Stimulated activated CD8-positive, alpha-beta memory T cell treated with anti-CD3 and anti-CD28 coated beads, Interleukin-12 subunit alpha, Interleukin-12 subunit beta, amount 100 ng/mL, for 24 hours (primary cell): ENCODE measurements at regions not wholly inside any gene's neighbourhood (a gene's known extent, or its start where the extent isn't known, plus 50 kb on each side); places are given as distances from the start of the nearest gene placed in this dataset.
"Not testable (repeated sequence)": the region's sequence is repeated elsewhere in the genome, so short reads cannot be mapped to it uniquely, and the experiment has no call there.

ENCODE experiments used
- DNase-seq: peaks from one replicate; pipeline ENCODE4 v3.0.0-alpha.2; 2020; ENCODE audit errors: extremely low read depth

- no peak for DNase-seq
Measured at GRCh38 chr17:34474706-34475105, 104.7 kb upstream of the TMEM132E start.

DNA sequence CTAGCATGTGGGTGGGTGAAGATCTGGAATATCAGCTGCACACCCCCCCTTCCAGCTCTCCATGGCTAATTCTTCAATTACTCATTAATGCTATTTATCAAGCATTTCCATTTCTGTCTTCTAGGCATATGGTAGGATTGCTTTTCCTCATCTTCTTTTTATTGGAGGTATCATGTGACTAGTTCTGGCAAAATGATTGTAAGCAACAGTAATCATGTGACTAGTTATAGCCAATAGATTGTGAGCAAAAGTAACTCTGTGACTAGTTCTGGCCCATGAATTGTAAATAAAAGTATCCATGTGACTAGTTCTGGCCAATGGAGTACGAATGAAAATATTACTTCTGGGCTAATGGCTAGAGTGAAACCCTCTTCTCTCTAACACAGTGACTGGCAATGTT, 107.0 kb upstream of the TMEM132E start:
- DNase-seq = no peak

DNA sequence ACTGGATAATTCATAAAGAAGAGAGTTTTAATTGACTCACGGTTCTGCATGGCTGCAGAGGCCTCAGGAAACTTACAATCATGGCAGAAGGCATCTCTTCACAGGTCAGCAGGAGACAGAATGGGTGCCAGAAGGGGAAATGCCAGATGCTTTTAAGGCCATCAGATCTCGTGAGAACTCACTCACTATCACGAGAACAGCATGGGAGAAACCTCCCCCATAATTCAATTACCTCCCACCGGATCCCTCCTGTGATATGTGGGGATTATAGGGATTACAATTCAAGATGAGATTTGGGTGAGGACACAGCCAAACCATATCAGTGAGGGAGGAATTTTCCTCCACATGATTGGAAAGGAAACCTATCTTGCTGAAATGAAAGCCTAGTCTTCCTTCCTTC, 108.1 kb upstream of the TMEM132E start:
- DNase-seq = not testable (repeated sequence)

DNA sequence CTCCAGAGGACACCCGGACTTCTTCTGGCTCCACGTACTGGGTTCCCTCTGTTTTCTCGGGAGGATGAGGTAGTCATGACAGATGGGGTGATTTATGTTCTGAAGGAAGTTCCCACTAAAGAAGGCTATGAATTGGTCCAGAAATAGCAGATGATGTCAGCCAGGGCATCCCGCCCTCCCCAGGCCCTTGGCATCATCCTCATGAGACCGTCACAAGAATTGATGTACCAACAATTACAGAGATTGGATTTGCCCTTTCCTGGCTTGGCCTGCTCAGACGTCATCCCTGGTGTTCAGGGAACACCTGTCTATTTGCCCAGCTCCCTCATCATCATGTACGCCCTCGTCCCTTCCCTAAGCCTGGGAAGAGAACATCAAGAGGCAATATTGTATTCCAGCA, 102.8 kb upstream of the CCL1 start:
- DNase-seq = no peak

DNA sequence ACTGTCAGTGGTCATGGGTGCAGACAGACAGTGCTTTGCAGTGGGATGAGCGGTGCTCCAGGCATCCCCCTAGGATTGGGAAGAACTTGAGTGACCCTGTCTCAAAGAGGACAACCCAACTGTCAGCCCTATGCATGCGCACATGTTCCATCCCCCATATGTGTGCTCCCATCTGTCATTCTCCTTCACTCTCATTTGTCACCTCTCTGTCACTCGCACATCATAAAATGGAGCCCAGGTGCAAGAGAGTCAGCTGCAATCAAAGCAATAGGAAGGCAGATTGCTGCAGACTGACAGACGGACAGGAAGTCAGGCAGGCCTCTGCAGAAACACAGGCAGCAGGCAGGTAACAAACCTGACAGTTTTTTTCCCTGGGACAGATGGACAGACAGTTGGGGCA, 101.8 kb upstream of the CCL1 start:
- no peak for DNase-seq

GRCh38 chr17:34458266-34458665, 95.2 kb upstream of the CCL1 start:
- no peak for DNase-seq

GRCh38 chr17:34456121-34456520, 93.1 kb upstream of the CCL1 start:
- no peak for DNase-seq

- DNase-seq = no peak
Measured at GRCh38 chr17:34452769-34453168, 89.7 kb upstream of the CCL1 start.

DNA sequence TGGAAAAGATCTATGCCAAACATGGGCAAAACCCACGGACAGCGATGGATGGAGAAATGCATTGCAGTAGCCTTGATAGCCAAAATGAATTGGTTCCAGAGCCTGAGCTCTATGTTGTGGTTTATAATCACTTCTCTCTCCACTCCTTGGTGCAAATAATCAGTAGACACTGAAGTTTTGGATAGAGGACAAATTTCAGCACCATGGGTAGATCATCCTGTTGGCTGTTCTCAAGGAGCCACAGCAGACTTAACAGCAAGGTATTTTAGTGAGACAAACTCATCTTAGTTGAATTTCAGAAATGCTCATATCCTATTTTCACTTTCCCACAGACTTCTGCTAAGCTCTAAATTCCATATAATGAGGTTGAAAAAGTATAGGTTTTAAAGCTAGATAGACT, 88.3 kb upstream of the CCL1 start:
- DNase-seq = no peak

DNA sequence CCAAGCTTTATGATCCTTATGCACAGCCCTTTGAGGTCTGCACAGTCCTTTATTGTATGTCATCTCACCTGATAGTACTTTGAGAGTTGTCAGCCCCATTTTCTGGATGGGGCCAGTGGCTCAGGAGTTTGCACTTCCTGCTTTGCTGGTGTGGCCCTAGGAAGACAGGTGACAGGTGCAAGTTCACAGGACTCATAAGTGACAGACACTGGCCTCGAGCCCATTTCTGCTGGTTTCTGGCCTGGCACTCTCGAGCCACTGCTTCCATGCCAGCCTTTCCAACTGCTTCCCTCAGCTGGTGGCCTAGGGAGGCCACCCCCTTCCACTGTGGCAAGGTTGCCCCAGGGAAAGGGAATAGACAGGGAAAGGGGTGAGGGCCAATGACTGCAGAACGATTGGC, 84.4 kb upstream of the CCL1 start:
- DNase-seq = no peak

- DNase-seq = no peak
Measured at GRCh38 chr17:34445101-34445500, 82.1 kb upstream of the CCL1 start.

GRCh38 chr17:34443619-34444469, 80.8 kb upstream of the CCL1 start:
- DNase-seq = no peak

DNA sequence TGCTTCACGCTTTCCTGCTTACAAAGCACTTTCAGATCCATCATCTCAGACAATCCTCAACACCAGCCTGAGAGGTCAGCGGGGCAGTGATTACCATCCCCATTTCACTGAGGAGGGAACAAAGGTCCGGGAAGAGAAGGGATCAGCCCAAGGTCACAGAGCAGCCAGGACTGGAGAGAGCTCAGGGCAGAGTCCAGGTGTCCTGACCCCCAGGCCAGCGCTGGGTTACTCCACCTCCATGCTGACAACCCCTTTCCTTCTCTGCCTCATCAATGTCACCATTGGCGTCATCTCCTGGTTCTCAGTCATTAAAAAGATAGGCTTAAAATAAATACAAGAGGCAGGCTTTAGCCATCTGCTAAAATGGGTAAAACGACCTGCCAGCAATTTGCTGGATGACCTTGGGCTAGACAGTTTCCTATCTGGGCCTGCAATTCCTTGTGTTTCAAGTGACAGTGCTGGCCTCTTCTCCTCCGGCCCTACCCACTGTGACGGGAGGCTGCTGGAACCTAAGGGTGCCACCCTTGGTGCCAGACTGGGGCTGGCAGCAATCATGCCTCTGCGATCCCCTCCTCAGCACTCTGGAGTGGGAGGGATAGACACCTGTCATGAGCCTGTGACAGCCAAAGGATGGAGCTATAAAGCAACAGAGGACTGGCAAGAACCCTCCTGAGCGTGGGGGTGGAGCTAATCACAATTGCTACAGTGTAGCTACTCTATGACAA, 79.5 kb upstream of the CCL1 start:
- DNase-seq = no peak

GRCh38 chr17:34437188-34437587, 74.2 kb upstream of the CCL1 start:
- no peak for DNase-seq

GRCh38 chr17:34436607-34437006, 73.6 kb upstream of the CCL1 start:
- no peak for DNase-seq

DNA sequence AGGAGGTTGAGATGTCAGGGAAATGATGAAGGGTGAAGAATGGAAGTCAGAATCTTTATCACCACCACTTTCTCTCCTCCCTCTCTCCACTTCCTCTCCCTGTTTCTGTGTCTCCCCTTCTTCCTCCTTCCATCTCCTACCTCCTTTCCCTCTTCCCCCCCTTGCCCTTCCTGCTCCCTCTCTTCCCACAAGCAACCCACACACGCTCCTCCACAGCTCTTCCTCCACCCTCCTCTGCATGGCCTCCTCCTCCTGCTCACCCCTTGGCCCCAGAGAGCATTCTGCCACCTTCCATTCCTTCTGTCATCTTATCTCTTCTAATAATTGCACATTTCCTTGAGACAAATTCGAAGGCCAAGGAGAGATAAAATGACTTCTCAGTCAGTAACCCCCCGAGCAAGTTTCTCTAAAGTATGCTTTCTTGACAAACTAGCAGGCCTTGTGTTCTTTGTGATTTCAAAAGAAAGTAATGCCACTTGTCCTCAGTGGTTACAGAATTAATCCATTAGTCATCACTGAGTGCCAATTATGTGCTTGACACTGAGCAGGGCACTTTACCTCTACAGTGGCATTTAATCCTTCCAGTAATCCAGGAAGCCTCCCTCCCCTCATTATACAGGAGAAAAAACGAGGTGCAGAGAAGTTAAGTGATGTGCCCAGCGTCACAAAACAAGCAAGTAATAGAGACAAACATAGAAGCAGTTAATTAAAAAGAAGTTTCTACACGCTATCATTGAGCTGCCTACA, 72.3 kb upstream of the CCL1 start:
- DNase-seq = no peak

GRCh38 chr17:34434052-34434451, 71.0 kb upstream of the CCL1 start:
- DNase-seq = no peak

DNA sequence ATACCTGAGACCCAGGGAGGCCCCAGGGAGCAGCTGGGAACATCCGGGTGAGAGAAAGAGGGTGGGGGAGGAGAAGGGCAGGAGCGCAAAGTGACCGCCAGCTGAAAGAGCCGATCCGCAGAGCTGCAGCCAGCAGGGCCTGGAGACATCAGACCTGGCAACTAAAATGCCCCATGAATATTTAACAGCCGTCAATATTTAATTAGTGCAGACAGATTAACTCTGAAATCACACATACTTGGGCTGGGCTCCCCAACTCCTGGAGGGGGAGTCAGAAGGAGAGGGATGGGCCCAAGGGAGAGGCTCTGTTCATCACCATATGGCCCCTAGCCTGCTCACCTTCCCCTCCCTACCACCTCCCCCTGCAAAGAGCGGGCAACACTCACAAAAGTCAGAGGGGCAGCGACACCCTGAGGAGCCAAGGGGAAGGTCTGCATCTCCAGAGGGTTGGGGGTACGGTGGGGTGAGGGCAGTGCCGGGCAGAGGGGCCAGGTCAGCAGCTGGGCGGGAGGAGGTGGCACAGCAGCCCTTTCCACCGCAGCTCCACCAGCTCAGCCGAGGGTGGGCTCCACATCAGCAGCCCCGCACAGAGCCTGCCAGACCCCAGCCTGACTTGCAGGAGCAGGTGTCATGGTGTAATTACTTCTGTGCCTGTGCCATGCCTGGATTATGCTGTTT, 61.9 kb upstream of the CCL1 start:
- DNase-seq = no peak

GRCh38 chr17:34423978-34424813, 61.2 kb upstream of the CCL1 start:
- no peak for DNase-seq

DNA sequence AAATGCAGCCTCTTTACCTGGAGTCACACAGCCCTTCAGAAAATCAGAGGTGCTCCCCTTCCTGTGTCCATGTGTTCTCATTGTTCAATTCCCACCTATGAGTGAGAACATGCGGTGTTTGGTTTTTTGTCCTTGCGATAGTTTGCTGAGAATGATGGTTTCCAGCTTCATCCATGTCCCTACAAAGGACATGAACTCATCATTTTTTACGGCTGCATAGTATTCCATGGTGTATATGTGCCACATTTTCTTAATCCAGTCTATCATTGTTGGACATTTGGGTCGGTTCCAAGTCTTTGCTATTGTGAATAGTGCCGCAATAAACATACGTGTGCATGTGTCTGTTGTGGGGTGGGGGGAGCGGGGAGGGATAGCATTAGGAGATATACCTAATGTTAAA, 60.3 kb upstream of the CCL1 start:
- DNase-seq = not testable (repeated sequence)

DNA sequence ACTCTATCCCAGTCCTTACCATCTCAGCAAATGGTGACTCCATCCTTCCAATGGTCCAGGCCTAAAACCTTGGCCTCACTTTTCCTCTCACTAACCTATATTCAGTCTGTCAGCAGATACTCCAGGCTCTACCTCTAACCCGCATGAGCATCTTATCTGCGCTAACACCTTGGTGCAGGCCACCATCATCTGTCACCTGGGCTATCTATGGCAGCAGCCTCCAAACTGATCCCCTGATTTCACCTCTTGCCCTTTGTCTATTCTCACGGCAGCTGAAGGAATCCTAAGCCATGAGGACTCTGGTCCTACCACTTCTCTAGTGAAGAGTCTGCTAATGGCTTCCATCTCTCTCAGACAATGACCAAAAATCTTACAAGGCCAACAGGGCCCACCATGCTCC, 57.9 kb upstream of the CCL1 start:
- no peak for DNase-seq
